ENCODE measurements at regions not wholly inside any gene's neighbourhood (a gene's known extent, or its start where the extent isn't known, plus 50 kb on each side); places are given as distances from the start of the nearest gene placed in this dataset.

DNA sequence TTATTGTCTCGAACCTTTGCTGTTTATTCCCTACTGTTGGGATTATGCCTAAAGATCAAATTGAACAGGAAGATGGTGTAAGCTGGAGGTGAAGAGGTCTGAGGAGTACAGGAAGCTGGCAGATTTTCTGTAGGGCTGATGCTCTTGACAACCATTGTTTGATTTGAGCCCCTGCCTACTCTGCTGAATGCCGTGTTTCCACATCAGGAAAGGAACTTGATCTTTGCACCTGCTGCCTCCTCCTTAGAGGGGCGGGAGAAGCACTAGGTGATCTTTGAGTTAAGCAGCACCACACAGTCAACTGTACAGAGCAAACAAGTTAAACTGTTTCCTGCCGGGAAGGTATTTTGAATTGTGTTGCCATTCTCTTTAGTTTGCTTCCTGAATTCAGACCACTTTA, 364.6 kb upstream of the EPHA6 start:
- TF ChIP-seq, protein P1, sequence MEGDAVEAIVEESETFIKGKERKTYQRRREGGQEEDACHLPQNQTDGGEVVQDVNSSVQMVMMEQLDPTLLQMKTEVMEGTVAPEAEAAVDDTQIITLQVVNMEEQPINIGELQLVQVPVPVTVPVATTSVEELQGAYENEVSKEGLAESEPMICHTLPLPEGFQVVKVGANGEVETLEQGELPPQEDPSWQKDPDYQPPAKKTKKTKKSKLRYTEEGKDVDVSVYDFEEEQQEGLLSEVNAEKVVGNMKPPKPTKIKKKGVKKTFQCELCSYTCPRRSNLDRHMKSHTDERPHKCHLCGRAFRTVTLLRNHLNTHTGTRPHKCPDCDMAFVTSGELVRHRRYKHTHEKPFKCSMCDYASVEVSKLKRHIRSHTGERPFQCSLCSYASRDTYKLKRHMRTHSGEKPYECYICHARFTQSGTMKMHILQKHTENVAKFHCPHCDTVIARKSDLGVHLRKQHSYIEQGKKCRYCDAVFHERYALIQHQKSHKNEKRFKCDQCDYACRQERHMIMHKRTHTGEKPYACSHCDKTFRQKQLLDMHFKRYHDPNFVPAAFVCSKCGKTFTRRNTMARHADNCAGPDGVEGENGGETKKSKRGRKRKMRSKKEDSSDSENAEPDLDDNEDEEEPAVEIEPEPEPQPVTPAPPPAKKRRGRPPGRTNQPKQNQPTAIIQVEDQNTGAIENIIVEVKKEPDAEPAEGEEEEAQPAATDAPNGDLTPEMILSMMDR (IDR thresholded peaks at IDR 0.05; ENCODE audit: insufficient read depth, low read depth, low read length), result no peak
- no peak for TF ChIP-seq EZH2 (IDR thresholded peaks at IDR 0.05; ENCODE audit: insufficient read depth, low read length)

Data from astrocyte (in vitro differentiated cells and primary cell).